Inflammatory macrophage treated with lipopolysaccharide for 1 hour (primary cell): ENCODE measurements at regions not wholly inside any gene's neighbourhood (a gene's known extent, or its start where the extent isn't known, plus 50 kb on each side); places are given as distances from the start of the nearest gene placed in this dataset.

Experiments
- DNase-seq, 2 donors: peaks; one replicate each; pipeline ENCODE4 v3.0.0-alpha.2; 2020 to 2022

- no peak for DNase-seq
Measured at GRCh38 chr4:1459722-1460511, 53.7 kb upstream of the NKX1-1 start.

GRCh38 chr4:1459081-1459721, 53.0 kb upstream of the NKX1-1 start:
- DNase-seq, result no peak

GRCh38 chr4:1458581-1458980, 52.3 kb upstream of the NKX1-1 start:
- DNase-seq, result no peak
